GM13976 (cell line): ENCODE measurements at regions not wholly inside any gene's neighbourhood (a gene's known extent, or its start where the extent isn't known, plus 50 kb on each side); places are given as distances from the start of the nearest gene placed in this dataset.

Source experiments
- DNase-seq: peaks from one replicate; pipeline ENCODE4 v3.0.0; 2012; ENCODE audit warnings: low spot score
- in situ Hi-C: fragments of 300-500 bp; cut with MboI; formaldehyde crosslinking; loops from one replicate; pipeline ENCODE4 v1.12.0; 2022; ENCODE audit warnings: low sequenced_read_pairs, mixed read lengths, inconsistent platforms; ENCODE audit not compliant: unreplicated experiment
- TF ChIP-seq, protein P1 (sequence below): IDR thresholded peaks from 2 replicates; pipeline ENCODE4 v1.5.1; 2012; ENCODE audit warnings: borderline replicate concordance, mild to moderate bottlenecking; ENCODE audit not compliant: insufficient read depth; ENCODE audit errors: extremely low read depth, missing control alignments, control extremely low read depth

DNA sequence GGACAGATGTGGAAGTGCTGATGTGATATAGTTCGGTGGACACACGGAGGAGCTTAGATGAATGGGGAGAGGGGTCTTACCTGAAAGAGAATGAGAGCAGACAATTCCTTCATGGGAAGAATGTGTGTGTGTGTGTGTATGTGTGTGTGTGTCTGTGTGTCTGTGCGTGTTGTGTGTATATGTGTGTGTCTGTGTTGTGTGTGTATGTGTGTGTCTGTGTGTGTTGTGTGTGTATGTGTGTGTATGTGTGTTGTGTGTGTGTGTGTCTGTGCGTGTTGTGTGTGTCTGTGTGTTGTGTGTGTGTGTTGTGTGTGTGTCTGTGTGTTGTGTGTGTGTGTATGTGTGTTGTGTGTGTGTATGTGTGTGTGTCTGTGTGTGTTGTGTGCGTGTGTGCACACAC is 104.2 kb downstream of the FAM204A start:
- in situ Hi-C loops: loop anchor here (25.0 kb wide), 2 partner anchors 701 to 1026 kb away; partner anchors contain the start of gene EMX2
- TF ChIP-seq, protein P1, sequence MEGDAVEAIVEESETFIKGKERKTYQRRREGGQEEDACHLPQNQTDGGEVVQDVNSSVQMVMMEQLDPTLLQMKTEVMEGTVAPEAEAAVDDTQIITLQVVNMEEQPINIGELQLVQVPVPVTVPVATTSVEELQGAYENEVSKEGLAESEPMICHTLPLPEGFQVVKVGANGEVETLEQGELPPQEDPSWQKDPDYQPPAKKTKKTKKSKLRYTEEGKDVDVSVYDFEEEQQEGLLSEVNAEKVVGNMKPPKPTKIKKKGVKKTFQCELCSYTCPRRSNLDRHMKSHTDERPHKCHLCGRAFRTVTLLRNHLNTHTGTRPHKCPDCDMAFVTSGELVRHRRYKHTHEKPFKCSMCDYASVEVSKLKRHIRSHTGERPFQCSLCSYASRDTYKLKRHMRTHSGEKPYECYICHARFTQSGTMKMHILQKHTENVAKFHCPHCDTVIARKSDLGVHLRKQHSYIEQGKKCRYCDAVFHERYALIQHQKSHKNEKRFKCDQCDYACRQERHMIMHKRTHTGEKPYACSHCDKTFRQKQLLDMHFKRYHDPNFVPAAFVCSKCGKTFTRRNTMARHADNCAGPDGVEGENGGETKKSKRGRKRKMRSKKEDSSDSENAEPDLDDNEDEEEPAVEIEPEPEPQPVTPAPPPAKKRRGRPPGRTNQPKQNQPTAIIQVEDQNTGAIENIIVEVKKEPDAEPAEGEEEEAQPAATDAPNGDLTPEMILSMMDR: no peak
- DNase-seq: no peak

- in situ Hi-C loops: loop anchor here (25.0 kb wide), 2 partner anchors 697 to 1022 kb away; partner anchors contain the start of gene EMX2
- DNase-seq: no peak
- TF ChIP-seq, protein P1: no peak
These were observed 107.4 kb downstream of the FAM204A start for GRCh38 chr10:118234683-118235082.

DNA sequence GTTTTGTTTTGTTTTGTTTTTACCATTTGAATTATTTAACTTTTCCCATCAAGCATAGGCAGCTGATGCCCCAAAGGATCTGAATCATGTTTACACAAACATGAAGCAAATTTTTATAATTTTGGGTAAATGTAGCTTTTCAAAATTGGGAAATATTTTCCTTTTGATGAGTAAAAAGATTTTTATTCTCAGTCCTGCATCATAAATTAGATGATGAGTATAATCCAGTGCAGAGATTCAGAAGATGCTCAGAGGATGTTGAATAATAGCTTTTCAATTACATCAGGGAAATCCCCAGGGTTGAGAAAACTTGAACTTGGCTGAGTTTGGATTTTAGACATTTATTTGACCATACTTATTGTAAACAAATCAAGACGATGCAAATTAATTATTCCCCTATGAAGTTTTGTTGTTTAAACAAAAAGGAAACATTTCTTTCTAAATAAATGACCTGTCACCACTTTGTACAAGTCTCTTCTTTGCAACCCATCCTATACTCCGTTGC is 121.7 kb downstream of the FAM204A start:
- TF ChIP-seq, protein P1: no peak

GRCh38 chr10:118218562-118218961 is 123.6 kb downstream of the FAM204A start:
- in situ Hi-C loops: no loop called here
- TF ChIP-seq, protein P1: no peak
- DNase-seq: no peak

More for the DNA sequence above, 121.7 kb downstream of the FAM204A start:
- no peak for DNase-seq
- in situ Hi-C loops: no loop called here

DNA sequence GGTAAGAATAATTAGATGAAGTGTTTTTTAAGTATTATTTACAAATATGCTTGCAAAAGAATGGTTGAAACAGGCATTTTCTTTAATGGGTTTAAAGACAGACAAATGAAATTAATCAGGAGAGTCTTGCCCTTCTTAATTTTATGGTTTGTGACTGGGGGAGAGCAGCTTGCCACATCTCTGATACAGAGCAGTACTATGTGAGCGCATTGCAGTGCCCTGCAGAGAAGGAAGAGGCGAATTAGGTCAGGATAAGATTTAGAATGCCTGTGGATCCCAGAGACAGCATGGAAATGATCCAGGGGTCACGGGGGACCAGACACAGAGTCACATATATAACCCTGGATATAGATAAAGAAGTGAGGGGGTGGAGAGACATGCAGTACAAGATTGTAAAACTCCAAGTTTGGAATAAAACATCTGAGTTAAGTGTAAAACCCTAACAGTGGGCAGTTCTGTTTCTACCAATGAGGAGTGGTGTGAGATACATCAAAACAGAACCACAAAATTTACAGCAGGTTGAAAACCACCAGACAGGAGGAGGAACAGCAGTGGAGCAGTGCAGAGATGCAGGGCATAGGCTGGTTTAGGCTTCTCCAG is 125.5 kb downstream of the FAM204A start:
- in situ Hi-C loops: no loop called here
- no peak for DNase-seq
- TF ChIP-seq, protein P1: no peak

DNA sequence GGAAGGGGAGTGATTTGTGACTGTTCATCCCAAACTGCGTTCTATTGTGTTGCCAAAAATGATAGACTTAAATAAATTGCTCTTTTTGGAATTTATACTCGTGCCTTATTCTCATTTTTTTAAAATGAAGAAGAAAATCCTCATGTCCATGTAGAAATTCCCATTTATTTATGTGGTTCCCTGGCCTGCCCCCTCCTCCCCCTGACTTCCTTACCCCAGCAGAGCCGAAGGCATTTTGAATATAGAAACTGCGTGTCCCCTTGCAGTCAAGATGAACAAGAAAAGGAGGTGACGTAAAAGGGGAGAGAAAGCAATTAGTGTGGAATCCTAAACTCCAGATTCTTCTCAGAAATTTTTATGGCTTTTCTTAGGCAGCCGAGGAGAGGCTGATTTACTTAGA is 126.1 kb downstream of the FAM204A start:
- no peak for DNase-seq
- in situ Hi-C loops: no loop called here
- TF ChIP-seq, protein P1: no peak
